Stimulated activated CD4-positive, alpha-beta T cell treated with anti-CD3 and anti-CD28 coated beads, Interleukin-2, amount 100 ng/mL, for 4 hours (primary cell): ENCODE measurements at regions not wholly inside any gene's neighbourhood (a gene's known extent, or its start where the extent isn't known, plus 50 kb on each side); places are given as distances from the start of the nearest gene placed in this dataset.

Experiments used
- DNase-seq: peaks from one replicate; pipeline ENCODE4 v3.0.0-alpha.2; 2020; ENCODE audit warnings: low read depth

- DNase-seq = no peak
Observed at GRCh38 chr14:101231828-101232227, 328.3 kb upstream of the RTL1 start.

- DNase-seq = no peak
Observed at GRCh38 chr14:101232340-101233020, 328.8 kb upstream of the DIO3 start.

GRCh38 chr14:101233021-101233366, 328.3 kb upstream of the DIO3 start:
- no peak for DNase-seq

- DNase-seq = no peak
Observed at GRCh38 chr14:101233391-101233790, 327.9 kb upstream of the DIO3 start.

GRCh38 chr14:101233808-101234207, 327.5 kb upstream of the DIO3 start:
- DNase-seq = no peak

GRCh38 chr14:101234244-101234937, 326.9 kb upstream of the DIO3 start:
- no peak for DNase-seq

GRCh38 chr14:101234999-101235334, 326.3 kb upstream of the DIO3 start:
- no peak for DNase-seq

- no peak for DNase-seq
Observed at GRCh38 chr14:101235335-101236103, 325.8 kb upstream of the DIO3 start.

GRCh38 chr14:101236496-101237251, 324.6 kb upstream of the DIO3 start:
- no peak for DNase-seq

- no peak for DNase-seq
Observed at GRCh38 chr14:101237252-101237616, 324.1 kb upstream of the DIO3 start.

- no peak for DNase-seq
Observed at GRCh38 chr14:101239065-101239464, 322.2 kb upstream of the DIO3 start.

- no peak for DNase-seq
Observed at GRCh38 chr14:101241147-101241546, 320.1 kb upstream of the DIO3 start.

GRCh38 chr14:101241807-101242278, 319.5 kb upstream of the DIO3 start:
- DNase-seq = no peak

GRCh38 chr14:101242442-101243385, 318.6 kb upstream of the DIO3 start:
- no peak for DNase-seq

- DNase-seq = no peak
Observed at GRCh38 chr14:101243587-101244338, 317.5 kb upstream of the DIO3 start.

- no peak for DNase-seq
Observed at GRCh38 chr14:101246894-101247841, 314.1 kb upstream of the DIO3 start.

GRCh38 chr14:101247842-101248725, 313.2 kb upstream of the DIO3 start:
- no peak for DNase-seq
